Endothelial cell of umbilical vein (primary cell): ENCODE measurements at regions not wholly inside any gene's neighbourhood (a gene's known extent, or its start where the extent isn't known, plus 50 kb on each side); places are given as distances from the start of the nearest gene placed in this dataset.

ENCODE experiments used
- BruUV-seq: library from RNA; stranded (reverse); fragments of 400-500 nt; replicated peaks from 2 replicates; lab custom pipeline; 2021; lab: Mats Ljungman, UMichigan
- CTCF ChIA-PET: fragments of 300-600, 350-600 bp; sonication (Branson Sonifier 250); formaldehyde crosslinking; loops from one replicate; lab custom pipeline; 2021; ENCODE audit warnings: antibody characterized with exemption, inconsistent platforms; lab: Charles Lee
- POLR2A ChIA-PET: fragments of 300-600, 350-600 bp; sonication (Branson Sonifier 250); formaldehyde crosslinking; loops from one replicate; lab custom pipeline; 2021; ENCODE audit warnings: antibody characterized with exemption, inconsistent platforms; lab: Charles Lee
- DNase-seq: peaks from one replicate; pipeline ENCODE4 v3.0.0-alpha.2; 2011; ENCODE audit warnings: low read depth, low spot score
- FAIRE-seq: peaks from 2 replicates; lab custom pipeline; 2011; peaks lifted over from hg19 to GRCh38; lab: Jason Lieb, UNC
- H2AFZ ChIP-seq: 2 replicates; pipeline ENCODE4 v1.6.0; 2012; ENCODE audit warnings: low read depth, low read length, control low read depth, inconsistent platforms
- H3K27ac ChIP-seq: 2 replicates; pipeline ENCODE4 v1.5.1; 2011; ENCODE audit warnings: low read depth, mild to moderate bottlenecking, control low read depth, low read length, moderate library complexity; ENCODE audit not compliant: insufficient read depth
- H3K27me3 ChIP-seq, 2 experiments: 2 replicates each; pipeline versions ENCODE4 v1.6.0 to v1.6.1; 2011; ENCODE audit warnings: low read length in 2 of 2, mixed read lengths in 1 of 2; ENCODE audit not compliant: control insufficient read depth in 2 of 2, insufficient read depth in 2 of 2
- H3K36me3 ChIP-seq, 2 experiments: 2 replicates in 1 of 2; 3 replicates in 1 of 2; pipeline ENCODE4 v1.5.1; 2011; ENCODE audit warnings: low read length in 2 of 2, mild to moderate bottlenecking in 1 of 2, moderate library complexity in 1 of 2; ENCODE audit not compliant: control insufficient read depth in 2 of 2, insufficient read depth in 2 of 2; ENCODE audit errors: extremely low read depth in 1 of 2
- H3K4me1 ChIP-seq: 3 replicates; pipeline ENCODE4 v1.5.1; 2011; ENCODE audit warnings: mild to moderate bottlenecking, low read length; ENCODE audit not compliant: control insufficient read depth, insufficient read depth; ENCODE audit errors: extremely low read depth
- H3K4me2 ChIP-seq: 2 replicates; pipeline ENCODE4 v1.6.1; 2011; ENCODE audit warnings: low read length, control low read depth, mixed read lengths; ENCODE audit not compliant: insufficient read depth
- H3K4me3 ChIP-seq, 3 experiments: fragments of 200-600 bp in 1 of 3; sonication (generic), shearing (Covaris generic) in 1 of 3; replicated peaks in 1 of 3; 2 replicates each; pipeline ENCODE4 v1.5.1; 2011 to 2016; ENCODE audit warnings: control low read depth in 3 of 3, low read length in 3 of 3, mild to moderate bottlenecking in 2 of 3, inconsistent platforms in 1 of 3, low read depth in 1 of 3, moderate library complexity in 1 of 3; ENCODE audit not compliant: insufficient read depth in 1 of 3
- H3K79me2 ChIP-seq: 2 replicates; pipeline ENCODE4 v1.6.0; 2012; ENCODE audit warnings: low read length, inconsistent platforms; ENCODE audit not compliant: control insufficient read depth, insufficient read depth
- H3K9ac ChIP-seq: replicated peaks from 2 replicates; pipeline ENCODE3; 2011; ENCODE audit warnings: low read length, control low read depth; ENCODE audit not compliant: insufficient read depth; ENCODE audit errors: extremely low read depth
- H3K9me1 ChIP-seq: replicated peaks from 3 replicates; pipeline ENCODE4 v1.6.0; 2011; ENCODE audit warnings: mild to moderate bottlenecking, low read length; ENCODE audit not compliant: control insufficient read depth, insufficient read depth; ENCODE audit errors: extremely low read depth
- H3K9me3 ChIP-seq: replicated peaks from 2 replicates; pipeline ENCODE4 v1.5.1; 2012; ENCODE audit warnings: low read length, inconsistent platforms; ENCODE audit not compliant: control insufficient read depth, insufficient read depth
- H4K20me1 ChIP-seq: replicated peaks from 2 replicates; pipeline ENCODE3; 2011; ENCODE audit warnings: mild to moderate bottlenecking, low read length; ENCODE audit not compliant: control insufficient read depth, insufficient read depth; ENCODE audit errors: extremely low read depth
- EZH2 ChIP-seq: IDR thresholded peaks from 2 replicates; pipeline ENCODE4 v1.6.1; 2012; ENCODE audit warnings: borderline replicate concordance, low read depth, mild to moderate bottlenecking, moderate library complexity, low read length, inconsistent platforms; ENCODE audit not compliant: severe bottlenecking
- FOS ChIP-seq: IDR thresholded peaks from 2 replicates; pipeline ENCODE4 v1.6.1; 2011; ENCODE audit warnings: mild to moderate bottlenecking, low read length, moderate library complexity, borderline replicate concordance; ENCODE audit not compliant: insufficient read depth
- GATA2 ChIP-seq: IDR thresholded peaks from 2 replicates; pipeline ENCODE4 v1.7.0; 2011; ENCODE audit warnings: low read depth, mild to moderate bottlenecking, moderate library complexity, mixed read lengths, low read length; ENCODE audit not compliant: insufficient read length, insufficient read depth
- JUN ChIP-seq: IDR thresholded peaks from 2 replicates; pipeline ENCODE4 v1.6.1; 2011; ENCODE audit warnings: borderline replicate concordance, low read depth; ENCODE audit not compliant: insufficient read length, insufficient read depth
- MAX ChIP-seq: IDR thresholded peaks from 2 replicates; pipeline ENCODE4 v1.6.1; 2011; ENCODE audit not compliant: insufficient read depth, insufficient read length
- MYC ChIP-seq: IDR thresholded peaks from one replicate; pipeline ENCODE4 v1.6.1; 2011; ENCODE audit warnings: mild to moderate bottlenecking, low read depth, low read length
- POLR2A ChIP-seq: IDR thresholded peaks from 2 replicates; pipeline ENCODE4 v1.6.1; 2012; ENCODE audit warnings: low read depth, mild to moderate bottlenecking, control low read depth, low read length
- POLR2AphosphoS5 ChIP-seq: IDR thresholded peaks from 2 replicates; pipeline ENCODE4 v1.6.1; 2012; ENCODE audit warnings: low read depth, mild to moderate bottlenecking, control low read depth, low read length, moderate library complexity; ENCODE audit not compliant: insufficient read depth
- dilution Hi-C: fragments of 300-500 bp; cut with MboI; formaldehyde crosslinking; loops from one replicate; pipeline ENCODE4 v1.15.0; 2019; ENCODE audit warnings: low sequenced_read_pairs; ENCODE audit not compliant: extremely low pct_ligation_motif_present
- intact Hi-C: fragments of 100-400 bp; cut with micrococcal nuclease; formaldehyde crosslinking; loops from one replicate; pipeline ENCODE4 v1.10.0; 2022
- TF ChIP-seq, protein P1 (sequence below), 2 donors: IDR thresholded peaks; 1 replicate in 1 of 2; 2 replicates in 1 of 2; pipeline ENCODE4 v1.5.1; 2011; ENCODE audit warnings: low read length in 2 of 2, mild to moderate bottlenecking in 2 of 2, moderate library complexity in 2 of 2, control low read depth in 1 of 2, inconsistent platforms in 1 of 2, low read depth in 1 of 2; ENCODE audit not compliant: insufficient read depth in 1 of 2; ENCODE audit errors: extremely low read depth in 1 of 2

DNA sequence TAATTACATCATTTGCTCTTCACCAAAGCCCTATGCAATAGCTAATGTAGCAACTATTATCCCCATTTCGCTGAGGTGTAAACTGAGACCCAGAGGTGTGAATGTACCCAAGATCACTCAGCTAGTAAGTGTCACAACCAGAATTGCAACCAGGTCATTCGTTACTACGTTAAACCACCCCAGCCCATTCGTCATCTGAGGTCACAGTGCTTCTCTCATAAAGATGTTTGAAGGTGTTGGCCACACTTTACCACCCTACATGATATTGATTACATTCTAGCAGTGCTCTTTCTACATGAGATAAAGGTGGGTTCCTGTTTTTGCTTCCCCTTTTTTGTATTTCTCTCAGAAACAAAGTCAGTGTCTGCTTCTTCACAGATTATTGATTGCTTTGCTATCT, 195.3 kb downstream of the ZBTB18 start:
- peaks cover 12% of the 10 kb centered on the region for H3K4me1 ChIP-seq
- BruUV-seq: no TSS peak
- no peak overlapping the region for H3K9ac ChIP-seq
- ChIA-PET CTCF (no interaction called here), POLR2A (no interaction called here)
- no peaks in the 10 kb centered on the region for H3K27me3 ChIP-seq
- H3K9me3 ChIP-seq: no peaks in the 10 kb centered on the region
- no peaks in the 10 kb centered on the region for H3K9me1 ChIP-seq
- no peak for TF ChIP-seq GATA2
- TF ChIP-seq FOS: no peak
- TF ChIP-seq POLR2AphosphoS5: no peak
- TF ChIP-seq, protein P1, sequence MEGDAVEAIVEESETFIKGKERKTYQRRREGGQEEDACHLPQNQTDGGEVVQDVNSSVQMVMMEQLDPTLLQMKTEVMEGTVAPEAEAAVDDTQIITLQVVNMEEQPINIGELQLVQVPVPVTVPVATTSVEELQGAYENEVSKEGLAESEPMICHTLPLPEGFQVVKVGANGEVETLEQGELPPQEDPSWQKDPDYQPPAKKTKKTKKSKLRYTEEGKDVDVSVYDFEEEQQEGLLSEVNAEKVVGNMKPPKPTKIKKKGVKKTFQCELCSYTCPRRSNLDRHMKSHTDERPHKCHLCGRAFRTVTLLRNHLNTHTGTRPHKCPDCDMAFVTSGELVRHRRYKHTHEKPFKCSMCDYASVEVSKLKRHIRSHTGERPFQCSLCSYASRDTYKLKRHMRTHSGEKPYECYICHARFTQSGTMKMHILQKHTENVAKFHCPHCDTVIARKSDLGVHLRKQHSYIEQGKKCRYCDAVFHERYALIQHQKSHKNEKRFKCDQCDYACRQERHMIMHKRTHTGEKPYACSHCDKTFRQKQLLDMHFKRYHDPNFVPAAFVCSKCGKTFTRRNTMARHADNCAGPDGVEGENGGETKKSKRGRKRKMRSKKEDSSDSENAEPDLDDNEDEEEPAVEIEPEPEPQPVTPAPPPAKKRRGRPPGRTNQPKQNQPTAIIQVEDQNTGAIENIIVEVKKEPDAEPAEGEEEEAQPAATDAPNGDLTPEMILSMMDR (IDR thresholded peaks at IDR 0.05; ENCODE audit: extremely low read depth in 1 of 2, insufficient read depth in 1 of 2, low read depth in 1 of 2, low read length in 2 of 2): no peak
- no peak for TF ChIP-seq POLR2A
- no peak for TF ChIP-seq EZH2
- TF ChIP-seq JUN: no peak
- no peak for TF ChIP-seq MYC
- TF ChIP-seq MAX: no peak
- no peaks in the 10 kb centered on the region for H3K79me2 ChIP-seq
- intact Hi-C loops (no loop called here), dilution Hi-C loops (no loop called here)
- no peaks in the 10 kb centered on the region for H4K20me1 ChIP-seq
- H3K4me2 ChIP-seq: no peak overlapping the region
- H3K36me3 ChIP-seq: no peaks in the 10 kb centered on the region
- FAIRE-seq (no peak), DNase-seq (no peak)
- H3K27ac ChIP-seq: no peak overlapping the region
- H2AFZ ChIP-seq: no peak overlapping the region
- no peak overlapping the region for H3K4me3 ChIP-seq
